ENCODE measurements at regions not wholly inside any gene's neighbourhood (a gene's known extent, or its start where the extent isn't known, plus 50 kb on each side); places are given as distances from the start of the nearest gene placed in this dataset.
A peak's percentile ranks its signal among the peaks of the same experiment; 100 is the strongest.

DNA sequence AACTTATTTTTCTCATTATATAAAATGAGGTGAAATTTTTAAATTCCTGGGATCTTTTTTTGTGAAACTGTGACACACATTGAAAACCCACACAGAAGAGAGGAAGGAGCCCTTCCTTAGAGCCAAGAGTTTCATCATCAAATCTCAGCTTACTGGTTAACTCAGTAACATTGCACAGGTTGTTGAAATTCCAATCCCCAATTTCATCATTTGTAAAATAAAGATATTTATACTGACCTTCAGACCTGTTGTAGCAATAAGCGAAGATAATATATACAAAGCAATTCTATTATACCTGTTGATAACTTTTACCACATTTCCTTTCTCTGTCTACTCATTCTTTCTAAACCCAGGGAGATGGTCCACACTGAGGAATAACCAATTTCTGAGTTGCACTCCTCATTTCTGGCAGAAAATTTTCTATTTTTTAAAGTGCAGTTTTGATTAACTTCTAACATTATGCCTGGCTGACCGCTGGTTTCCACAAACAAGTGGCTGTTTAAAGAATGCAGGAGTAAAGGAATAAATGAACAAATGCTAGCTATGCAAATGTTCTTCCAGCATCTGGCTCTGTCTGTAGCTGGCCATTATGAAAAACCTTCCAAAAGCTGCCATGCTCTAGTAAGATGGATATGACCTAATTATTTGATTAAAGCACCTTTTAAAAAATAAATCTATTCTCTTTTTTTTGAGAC lies 105.7 kb upstream of the LINC00305 start:
- DNase-seq (ENCODE audit: low read depth in 2 of 2) = no peak

- DNase-seq (ENCODE audit: low read depth in 2 of 2) = no peak
These were observed 105.0 kb upstream of the LINC00305 start for GRCh38 chr18:64253873-64254272.

GRCh38 chr18:64253222-64253621 lies 104.3 kb upstream of the LINC00305 start:
- DNase-seq (ENCODE audit: low read depth in 2 of 2) = no peak

GRCh38 chr18:64248836-64249235 lies 99.9 kb upstream of the LINC00305 start:
- DNase-seq (ENCODE audit: low read depth in 2 of 2) = no peak

GRCh38 chr18:64245126-64245861 lies 96.4 kb upstream of the LINC00305 start:
- DNase-seq (ENCODE audit: low read depth in 2 of 2) = no peak

DNA sequence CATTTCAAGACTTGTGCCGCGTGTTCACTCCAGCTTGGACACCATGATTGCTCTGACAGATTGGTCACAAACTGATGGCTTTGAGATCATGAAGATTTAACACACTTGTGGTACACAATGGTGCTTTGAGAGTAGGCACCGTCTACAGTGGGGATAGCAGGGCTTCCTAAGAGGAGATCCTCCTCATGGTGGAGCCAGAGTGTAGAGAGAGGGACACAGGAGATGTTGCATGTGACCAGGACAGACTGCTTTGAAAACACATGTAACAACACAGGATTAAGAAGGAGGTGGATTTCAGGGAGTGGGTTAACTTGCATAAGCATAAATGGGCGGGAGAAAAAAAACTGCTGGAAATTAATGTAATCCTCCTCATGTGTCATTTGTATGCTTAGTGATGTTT lies 95.7 kb upstream of the LINC00305 start:
- no peak for DNase-seq (ENCODE audit: low read depth in 2 of 2)

GRCh38 chr18:64240316-64240715 lies 91.4 kb upstream of the LINC00305 start:
- no peak for DNase-seq (ENCODE audit: low read depth in 2 of 2)

DNA sequence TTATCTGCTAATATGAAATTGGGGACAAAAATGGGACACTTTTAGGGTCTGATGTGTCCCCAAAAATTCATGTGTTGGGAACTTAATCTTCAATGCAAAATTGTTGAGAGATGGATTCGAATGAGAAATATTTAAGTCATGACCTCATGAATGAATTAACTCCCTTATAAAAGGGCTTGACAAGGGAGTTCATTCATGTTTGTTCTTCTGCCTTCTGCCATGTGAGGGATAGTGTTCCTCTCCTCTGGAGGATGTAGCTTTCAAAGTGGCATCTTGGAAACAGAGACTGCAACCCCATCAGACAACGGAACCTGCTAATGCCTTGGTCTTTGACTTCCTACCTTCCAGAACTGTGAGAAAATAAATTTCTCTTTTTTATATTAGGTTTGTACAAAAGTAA lies 89.2 kb upstream of the LINC00305 start:
- DNase-seq (ENCODE audit: low read depth in 2 of 2) = no peak

GRCh38 chr18:64234321-64234720 lies 85.4 kb upstream of the LINC00305 start:
- DNase-seq (ENCODE audit: low read depth in 2 of 2) = no peak

GRCh38 chr18:64233851-64234250 lies 85.0 kb upstream of the LINC00305 start:
- no peak for DNase-seq (ENCODE audit: low read depth in 2 of 2)

DNA sequence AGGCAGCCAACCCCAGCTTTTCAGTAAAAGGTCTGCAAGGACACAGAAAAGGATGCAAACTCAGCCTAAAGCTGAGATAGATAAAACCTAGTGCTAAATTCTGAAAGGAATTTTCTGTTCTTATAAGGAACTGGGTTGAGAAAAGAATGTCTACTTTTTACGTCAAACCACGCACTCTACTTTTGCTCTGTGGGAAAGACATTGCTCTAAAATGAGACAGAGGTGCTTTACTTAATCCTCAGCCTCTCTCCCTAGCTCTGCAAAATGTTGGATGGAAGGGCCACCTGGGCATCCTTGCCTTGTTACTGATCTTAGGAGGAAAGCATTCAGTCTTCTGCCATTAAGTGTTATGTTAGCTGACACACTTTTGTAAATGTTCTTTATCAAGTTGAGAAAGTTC lies 72.1 kb upstream of the LINC00305 start:
- no peak for DNase-seq (ENCODE audit: low read depth in 2 of 2)

- DNase-seq (ENCODE audit: low read depth in 2 of 2) = peak in 1 of 2 experiments; percentile 5
These were observed 70.6 kb upstream of the LINC00305 start for GRCh38 chr18:64219517-64219916.

- DNase-seq (ENCODE audit: low read depth in 2 of 2) = no peak
These were observed 61.6 kb upstream of the LINC00305 start for GRCh38 chr18:64210401-64210949.

DNA sequence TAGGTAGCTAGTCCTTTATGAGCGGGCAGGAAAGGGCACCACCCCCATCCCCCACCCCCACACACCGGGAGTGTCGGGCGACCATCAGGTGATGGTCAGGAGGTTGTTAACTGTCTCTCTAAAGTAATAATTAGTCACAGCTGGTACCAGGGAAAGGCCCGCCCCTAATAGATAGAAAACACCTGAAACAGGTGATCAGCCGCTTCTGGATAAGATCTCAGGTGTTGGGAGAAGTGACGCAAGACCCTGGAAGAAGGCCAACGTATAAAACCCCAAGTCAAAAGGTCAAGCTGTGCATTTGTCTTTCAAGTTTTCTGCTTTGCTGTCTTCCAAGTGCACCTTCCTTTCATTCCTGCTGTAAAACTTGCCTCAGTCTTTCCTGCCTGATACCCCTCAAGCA lies 59.6 kb upstream of the LINC00305 start:
- DNase-seq (ENCODE audit: low read depth in 2 of 2) = no peak

DNA sequence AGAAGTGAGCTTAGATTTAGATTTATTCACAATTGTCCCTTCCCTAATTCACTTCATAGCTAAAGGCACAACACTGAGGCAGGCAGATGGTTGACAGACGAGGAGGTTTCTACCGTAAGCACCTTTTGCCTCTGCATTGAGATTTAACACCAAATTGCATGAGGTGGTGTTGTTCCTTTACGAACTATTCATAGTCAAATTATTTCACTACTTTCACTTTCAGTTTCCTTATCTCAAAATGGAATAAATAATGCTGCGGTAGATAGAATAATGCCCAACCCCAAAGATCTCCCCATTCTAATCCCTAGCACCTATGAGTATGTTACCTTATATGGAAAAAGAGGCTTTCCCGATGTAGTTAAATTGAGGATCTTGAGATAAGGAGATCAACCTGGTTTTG lies 58.9 kb upstream of the LINC00305 start:
- no peak for DNase-seq (ENCODE audit: low read depth in 2 of 2)

DNA sequence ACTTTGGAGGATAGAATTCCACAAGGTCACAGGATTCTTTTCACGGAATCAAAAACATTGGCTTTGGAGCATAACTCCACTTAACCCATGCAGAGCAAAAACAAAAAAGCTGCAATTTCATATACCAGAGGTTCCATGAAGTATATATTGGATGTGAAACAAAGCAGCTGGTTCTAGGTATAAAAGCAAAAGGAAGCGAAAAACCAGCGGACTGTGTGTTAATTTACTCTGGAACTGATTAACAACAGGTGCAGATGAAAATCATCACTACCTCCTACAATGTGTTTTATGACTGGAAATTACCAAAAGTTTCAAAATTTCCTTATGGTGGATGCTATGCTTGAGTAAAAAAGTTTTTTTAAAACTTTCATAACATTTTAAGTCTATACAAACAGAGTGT lies 54.4 kb upstream of the LINC00305 start:
- peak in 1 of 2 experiments; percentile 1 for DNase-seq (ENCODE audit: low read depth in 2 of 2)

GRCh38 chr18:64202863-64203262 lies 54.0 kb upstream of the LINC00305 start:
- DNase-seq (ENCODE audit: low read depth in 2 of 2) = peak in 1 of 2 experiments; percentile 1

GRCh38 chr18:64202210-64202836 lies 53.4 kb upstream of the LINC00305 start:
- DNase-seq (ENCODE audit: low read depth in 2 of 2) = no peak

- no peak for DNase-seq (ENCODE audit: low read depth in 2 of 2)
These were observed 52.9 kb upstream of the LINC00305 start for GRCh38 chr18:64201781-64202180.

- no peak for DNase-seq (ENCODE audit: low read depth in 2 of 2)
These were observed 50.7 kb upstream of the LINC00305 start for GRCh38 chr18:64199581-64199980.
